GM12865 (cell line): ENCODE measurements at regions not wholly inside any gene's neighbourhood (a gene's known extent, or its start where the extent isn't known, plus 50 kb on each side); places are given as distances from the start of the nearest gene placed in this dataset.

Experiments used
- DNase-seq: peaks from one replicate; pipeline ENCODE4 v3.0.0; 2010; ENCODE audit warnings: low read depth
- H3K4me3 ChIP-seq: 2 replicates; pipeline ENCODE4 v1.5.1; 2011; ENCODE audit warnings: mild to moderate bottlenecking, low read depth, low read length, control low read depth
- TF ChIP-seq, protein P1 (sequence below): IDR thresholded peaks from 2 replicates; pipeline ENCODE4 v1.5.1; 2011; ENCODE audit warnings: low read length, control low read depth, low read depth, inconsistent platforms; ENCODE audit not compliant: insufficient read depth; ENCODE audit errors: missing control alignments

DNA sequence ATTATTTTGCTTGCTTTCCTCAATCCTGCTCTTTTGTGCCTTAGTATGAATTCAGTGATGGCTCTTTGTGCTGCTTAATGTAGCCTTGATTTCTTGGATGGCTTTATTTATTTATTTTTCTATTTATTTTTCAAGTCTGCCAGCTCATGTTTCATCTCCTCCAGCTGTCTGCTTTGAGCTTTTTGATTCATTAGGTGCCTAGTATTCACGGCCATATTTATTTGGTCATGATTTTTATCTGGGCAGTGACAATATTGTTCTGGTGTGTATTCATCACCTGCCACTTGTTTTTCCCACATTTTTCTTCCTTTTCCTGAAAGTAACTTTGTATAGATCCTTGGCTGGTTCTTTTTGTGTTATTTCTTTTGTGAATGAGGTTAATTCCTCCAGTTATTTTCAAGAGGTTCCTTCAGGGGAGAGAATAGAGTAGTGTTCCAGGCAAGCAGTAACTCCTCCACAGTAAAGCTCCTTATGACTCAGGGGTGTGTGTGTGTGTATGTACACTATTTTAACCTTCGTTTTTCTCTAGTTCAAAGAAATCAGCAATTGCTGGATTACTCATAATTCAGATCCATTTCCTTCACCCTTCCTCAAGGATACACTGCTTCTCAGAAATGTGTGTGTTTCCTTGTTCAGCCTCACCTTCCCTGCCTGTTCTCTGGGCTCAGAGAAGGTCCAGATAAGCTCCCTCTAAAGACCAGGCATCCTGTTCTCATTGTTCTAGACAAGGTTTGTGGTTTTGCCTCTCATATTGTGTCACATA, 51.6 kb upstream of the PMCH start:
- TF ChIP-seq, protein P1, sequence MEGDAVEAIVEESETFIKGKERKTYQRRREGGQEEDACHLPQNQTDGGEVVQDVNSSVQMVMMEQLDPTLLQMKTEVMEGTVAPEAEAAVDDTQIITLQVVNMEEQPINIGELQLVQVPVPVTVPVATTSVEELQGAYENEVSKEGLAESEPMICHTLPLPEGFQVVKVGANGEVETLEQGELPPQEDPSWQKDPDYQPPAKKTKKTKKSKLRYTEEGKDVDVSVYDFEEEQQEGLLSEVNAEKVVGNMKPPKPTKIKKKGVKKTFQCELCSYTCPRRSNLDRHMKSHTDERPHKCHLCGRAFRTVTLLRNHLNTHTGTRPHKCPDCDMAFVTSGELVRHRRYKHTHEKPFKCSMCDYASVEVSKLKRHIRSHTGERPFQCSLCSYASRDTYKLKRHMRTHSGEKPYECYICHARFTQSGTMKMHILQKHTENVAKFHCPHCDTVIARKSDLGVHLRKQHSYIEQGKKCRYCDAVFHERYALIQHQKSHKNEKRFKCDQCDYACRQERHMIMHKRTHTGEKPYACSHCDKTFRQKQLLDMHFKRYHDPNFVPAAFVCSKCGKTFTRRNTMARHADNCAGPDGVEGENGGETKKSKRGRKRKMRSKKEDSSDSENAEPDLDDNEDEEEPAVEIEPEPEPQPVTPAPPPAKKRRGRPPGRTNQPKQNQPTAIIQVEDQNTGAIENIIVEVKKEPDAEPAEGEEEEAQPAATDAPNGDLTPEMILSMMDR: no peak
- no peak for DNase-seq
- H3K4me3 ChIP-seq: no peak overlapping the region
